Neuronal stem cell (in vitro differentiated cells): ENCODE measurements at regions not wholly inside any gene's neighbourhood (a gene's known extent, or its start where the extent isn't known, plus 50 kb on each side); places are given as distances from the start of the nearest gene placed in this dataset.

Source experiments
- DNase-seq: peaks from one replicate; pipeline ENCODE4 v3.0.0-alpha.2; 2013; ENCODE audit warnings: low spot score
- H2AFZ ChIP-seq: one replicate; pipeline ENCODE4 v1.6.1; 2013; ENCODE audit warnings: mild to moderate bottlenecking, low read length, inconsistent platforms
- H2AK5ac ChIP-seq: 2 replicates; pipeline ENCODE4 v1.6.1; 2013; ENCODE audit warnings: low read depth, mild to moderate bottlenecking, inconsistent platforms, low read length, moderate library complexity, mixed read lengths
- H2BK120ac ChIP-seq: 2 replicates; pipeline ENCODE4 v1.6.1; 2013; ENCODE audit warnings: low read depth, mild to moderate bottlenecking, inconsistent platforms, low read length, moderate library complexity, mixed read lengths
- H2BK12ac ChIP-seq: one replicate; pipeline ENCODE4 v1.6.1; 2013; ENCODE audit warnings: low read length, inconsistent platforms
- H2BK15ac ChIP-seq: 2 replicates; pipeline ENCODE4 v1.6.1; 2013; ENCODE audit warnings: mild to moderate bottlenecking, low read length, inconsistent platforms, mixed read lengths
- H2BK5ac ChIP-seq: one replicate; pipeline ENCODE4 v1.6.1; 2013; ENCODE audit warnings: inconsistent platforms, mild to moderate bottlenecking, low read length, moderate library complexity
- H3K14ac ChIP-seq: one replicate; pipeline ENCODE4 v1.6.1; 2013; ENCODE audit warnings: low read length, inconsistent platforms
- H3K18ac ChIP-seq: 2 replicates; pipeline ENCODE4 v1.6.1; 2013; ENCODE audit warnings: low read length, inconsistent platforms
- H3K23ac ChIP-seq: 2 replicates; pipeline ENCODE4 v1.6.1; 2013; ENCODE audit warnings: low read depth, mild to moderate bottlenecking, mixed read lengths, low read length, inconsistent platforms; ENCODE audit not compliant: poor library complexity
- H3K27ac ChIP-seq: replicated peaks from 3 replicates; pipeline ENCODE4 v1.5.1; 2013; ENCODE audit warnings: low read length, inconsistent platforms
- H3K27me3 ChIP-seq, 3 experiments: 2 replicates each; pipeline ENCODE4 v1.6.1; 2013; ENCODE audit warnings: low read length in 3 of 3, mild to moderate bottlenecking in 2 of 3, inconsistent platforms in 1 of 3, low read depth in 1 of 3, mixed read lengths in 1 of 3, moderate library complexity in 1 of 3; ENCODE audit not compliant: control insufficient read depth in 3 of 3, insufficient read depth in 3 of 3
- H3K36me3 ChIP-seq, 2 donors: replicated peaks in 1 of 2; 2 replicates each; pipeline ENCODE4 v1.6.1; 2013; ENCODE audit warnings: low read length in 2 of 2; ENCODE audit not compliant: control insufficient read depth in 2 of 2, insufficient read depth in 2 of 2
- H3K4ac ChIP-seq: 2 replicates; pipeline ENCODE4 v1.6.1; 2013; ENCODE audit warnings: inconsistent platforms, mild to moderate bottlenecking, low read length, moderate library complexity
- H3K4me1 ChIP-seq, 2 donors: 1 replicate in 1 of 2; 2 replicates in 1 of 2; pipeline ENCODE4 v1.6.1; 2013; ENCODE audit warnings: low read length in 2 of 2, low read depth in 1 of 2; ENCODE audit not compliant: control insufficient read depth in 2 of 2, insufficient read depth in 1 of 2
- H3K4me2 ChIP-seq: one replicate; pipeline ENCODE4 v1.6.1; 2013; ENCODE audit warnings: mild to moderate bottlenecking, low read length, inconsistent platforms; ENCODE audit not compliant: insufficient read depth, poor library complexity, severe bottlenecking
- H3K4me3 ChIP-seq, 2 donors: 2 replicates each; pipeline ENCODE4 v1.5.1; 2013; ENCODE audit warnings: low read length in 2 of 2, mild to moderate bottlenecking in 2 of 2, inconsistent platforms in 1 of 2, moderate library complexity in 1 of 2
- H3K79me1 ChIP-seq: one replicate; pipeline ENCODE4 v1.6.1; 2013; ENCODE audit warnings: low read depth, mild to moderate bottlenecking, inconsistent platforms, low read length, moderate library complexity
- H3K9ac ChIP-seq: one replicate; pipeline ENCODE4 v1.6.1; 2013; ENCODE audit warnings: mild to moderate bottlenecking, low read depth, low read length, inconsistent platforms; ENCODE audit not compliant: poor library complexity
- H3K9me3 ChIP-seq, 2 donors: replicated peaks in 1 of 2; 2 replicates each; pipeline versions ENCODE3 to v1.6.1; 2013; ENCODE audit warnings: low read length in 2 of 2, mild to moderate bottlenecking in 2 of 2, inconsistent platforms in 1 of 2, low read depth in 1 of 2, mixed read lengths in 1 of 2, moderate library complexity in 1 of 2; ENCODE audit not compliant: control insufficient read depth in 2 of 2, insufficient read depth in 1 of 2
- H4K8ac ChIP-seq: one replicate; pipeline ENCODE4 v1.6.1; 2013; ENCODE audit warnings: low read depth, mild to moderate bottlenecking, inconsistent platforms, low read length, moderate library complexity
- H4K91ac ChIP-seq: one replicate; pipeline ENCODE4 v1.6.1; 2013; ENCODE audit warnings: low read length, low read depth, mild to moderate bottlenecking, inconsistent platforms; ENCODE audit not compliant: poor library complexity
- WGBS, 2 donors: extraction: QIAGEN DNeasy Blood & Tissue Kit; methylation state at CpG; one replicate each; pipeline ENCODE4 v1.1.7; 2013; ENCODE audit warnings: missing lambda C conversion rate in 2 of 2, mixed read lengths in 1 of 2; ENCODE audit not compliant: insufficient read length in 2 of 2, insufficient replicate concordance in 1 of 2; ENCODE audit errors: extremely low coverage in 2 of 2; 5-methylcytosine and 5-hydroxymethylcytosine counted together

- no peaks in the 10 kb centered on the region for H3K27me3 ChIP-seq
- H4K8ac ChIP-seq, result no peak overlapping the region
- no peak overlapping the region for H3K23ac ChIP-seq
- no peak overlapping the region for H3K4me3 ChIP-seq
- no peaks in the 10 kb centered on the region for H3K79me1 ChIP-seq
- H2BK120ac ChIP-seq, result no peak overlapping the region
- H3K4me1 ChIP-seq, result no peaks in the 10 kb centered on the region
- H3K9ac ChIP-seq, result no peak overlapping the region
- H3K27ac ChIP-seq, result no peak overlapping the region
- H2AFZ ChIP-seq, result no peak overlapping the region
- H3K14ac ChIP-seq, result no peak overlapping the region
- H2BK15ac ChIP-seq, result no peak overlapping the region
- H3K36me3 ChIP-seq, result no peaks in the 10 kb centered on the region
- no peak overlapping the region for H2BK12ac ChIP-seq
- no peak overlapping the region for H3K18ac ChIP-seq
- H2AK5ac ChIP-seq, result no peak overlapping the region
- H4K91ac ChIP-seq, result no peak overlapping the region
- H3K4ac ChIP-seq, result no peak overlapping the region
- WGBS, 2 donors, result no CpG with 5 or more reads among the region's 2 CpGs
- no peak overlapping the region for H3K4me2 ChIP-seq
- H3K9me3 ChIP-seq, result no peaks in the 10 kb centered on the region
- H2BK5ac ChIP-seq, result no peak overlapping the region
- DNase-seq, result no peak
Measured at GRCh38 chr10:109200646-109201045, 722.7 kb downstream of the XPNPEP1 start.

- Histone ChIP-seq H3K23ac (no peak overlapping the region), H2BK12ac (no peak overlapping the region), H3K4ac (no peak overlapping the region), H4K8ac (no peak overlapping the region), H3K27ac (no peak overlapping the region), H2AK5ac (no peak overlapping the region), H3K4me1 (no peaks in the 10 kb centered on the region), H3K18ac (no peak overlapping the region), H2BK5ac (no peak overlapping the region), H3K36me3 (no peaks in the 10 kb centered on the region), H2AFZ (no peak overlapping the region), H3K4me3 (no peak overlapping the region), H3K9ac (no peak overlapping the region), H3K9me3 (peaks cover 0 to 2% of the 10 kb centered on the region in 2 donors), H3K27me3 (no peaks in the 10 kb centered on the region), H3K14ac (no peak overlapping the region), H4K91ac (no peak overlapping the region), H3K79me1 (peaks cover under 1% of the 10 kb centered on the region), H3K4me2 (no peak overlapping the region), H2BK120ac (no peak overlapping the region), H2BK15ac (no peak overlapping the region)
- no peak for DNase-seq
- WGBS, 2 donors, result no CpG with 5 or more reads among the region's 2 CpGs
Measured at GRCh38 chr10:109191823-109192222, 731.5 kb downstream of the XPNPEP1 start.

- H3K27me3 ChIP-seq, result no peaks in the 10 kb centered on the region
- no CpG with 5 or more reads among the region's 5 CpGs for WGBS, 2 donors
Measured at GRCh38 chr10:109191341-109191740, 732.0 kb downstream of the XPNPEP1 start.

GRCh38 chr10:109187677-109188076 is 735.6 kb downstream of the XPNPEP1 start:
- Histone ChIP-seq H4K8ac (no peak overlapping the region), H2BK5ac (no peak overlapping the region), H3K4ac (no peak overlapping the region), H3K14ac (no peak overlapping the region), H2BK15ac (no peak overlapping the region), H3K4me2 (no peak overlapping the region), H3K27ac (no peak overlapping the region), H3K9me3 (peaks cover 0 to 7% of the 10 kb centered on the region in 2 donors), H2AK5ac (no peak overlapping the region), H3K9ac (no peak overlapping the region), H4K91ac (no peak overlapping the region), H3K36me3 (no peaks in the 10 kb centered on the region), H2AFZ (no peak overlapping the region), H2BK120ac (no peak overlapping the region), H3K79me1 (peaks cover 2% of the 10 kb centered on the region), H3K23ac (no peak overlapping the region), H3K4me3 (no peak overlapping the region), H3K4me1 (no peaks in the 10 kb centered on the region), H3K18ac (no peak overlapping the region), H3K27me3 (no peaks in the 10 kb centered on the region), H2BK12ac (no peak overlapping the region)
- WGBS, 2 donors, result no CpG with 5 or more reads among the region's 2 CpGs
- no peak for DNase-seq

More at GRCh38 chr10:109191341-109191740, 732.0 kb downstream of the XPNPEP1 start:
- H3K14ac ChIP-seq, result no peak overlapping the region
- no peak overlapping the region for H3K4me3 ChIP-seq
- H3K4me2 ChIP-seq, result no peak overlapping the region
- no peak overlapping the region for H3K23ac ChIP-seq
- H3K9ac ChIP-seq, result no peak overlapping the region
- H3K79me1 ChIP-seq, result peaks cover 2% of the 10 kb centered on the region
- no peak overlapping the region for H2BK12ac ChIP-seq
- H2BK120ac ChIP-seq, result no peak overlapping the region
- no peak for DNase-seq
- H3K4ac ChIP-seq, result no peak overlapping the region
- H3K4me1 ChIP-seq, result no peaks in the 10 kb centered on the region
- no peak overlapping the region for H2AK5ac ChIP-seq
- H2BK5ac ChIP-seq, result no peak overlapping the region
- H2AFZ ChIP-seq, result no peak overlapping the region
- peaks cover 0 to 7% of the 10 kb centered on the region in 2 donors for H3K9me3 ChIP-seq
- no peaks in the 10 kb centered on the region for H3K36me3 ChIP-seq
- no peak overlapping the region for H4K91ac ChIP-seq
- H4K8ac ChIP-seq, result no peak overlapping the region
- no peak overlapping the region for H2BK15ac ChIP-seq
- H3K18ac ChIP-seq, result no peak overlapping the region
- H3K27ac ChIP-seq, result no peak overlapping the region
